Breast epithelium (tissue), 3 donors: ENCODE measurements at regions not wholly inside any gene's neighbourhood (a gene's known extent, or its start where the extent isn't known, plus 50 kb on each side); places are given as distances from the start of the nearest gene placed in this dataset.

Experiments
- POLR2A ChIP-seq: fragments of 450-650 bp; IDR thresholded peaks from one replicate; pipeline ENCODE4 v1.6.1; 2016; ENCODE audit warnings: antibody characterized with exemption, mild to moderate bottlenecking, moderate library complexity
- TF ChIP-seq, protein P1 (sequence below), 3 donors: fragments of 450-650 bp; IDR thresholded peaks; one replicate each; pipeline ENCODE4 v1.5.1; 2016 to 2017; ENCODE audit warnings: antibody characterized with exemption in 3 of 3, mild to moderate bottlenecking in 3 of 3, moderate library complexity in 3 of 3

DNA sequence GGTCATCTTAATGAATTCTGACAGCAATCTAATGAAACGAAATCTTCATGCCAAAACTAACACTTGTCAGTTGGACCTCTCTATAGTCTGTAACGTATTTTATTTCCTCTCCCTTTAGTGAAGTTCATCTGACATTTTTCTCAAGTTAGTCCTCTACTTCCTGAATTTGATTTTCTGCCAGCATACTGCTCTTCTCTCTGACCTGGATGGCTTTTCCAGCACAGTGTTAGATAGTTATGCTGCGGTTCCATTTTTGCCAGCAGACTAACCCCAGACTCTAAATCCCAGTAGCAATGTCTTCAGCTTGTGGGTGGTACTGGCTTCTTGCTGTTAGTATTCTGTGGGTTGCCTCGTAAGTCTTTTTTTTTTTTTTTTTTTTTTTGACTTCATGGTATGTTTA is 146.7 kb upstream of the VEGFC start:
- TF ChIP-seq, protein P1, sequence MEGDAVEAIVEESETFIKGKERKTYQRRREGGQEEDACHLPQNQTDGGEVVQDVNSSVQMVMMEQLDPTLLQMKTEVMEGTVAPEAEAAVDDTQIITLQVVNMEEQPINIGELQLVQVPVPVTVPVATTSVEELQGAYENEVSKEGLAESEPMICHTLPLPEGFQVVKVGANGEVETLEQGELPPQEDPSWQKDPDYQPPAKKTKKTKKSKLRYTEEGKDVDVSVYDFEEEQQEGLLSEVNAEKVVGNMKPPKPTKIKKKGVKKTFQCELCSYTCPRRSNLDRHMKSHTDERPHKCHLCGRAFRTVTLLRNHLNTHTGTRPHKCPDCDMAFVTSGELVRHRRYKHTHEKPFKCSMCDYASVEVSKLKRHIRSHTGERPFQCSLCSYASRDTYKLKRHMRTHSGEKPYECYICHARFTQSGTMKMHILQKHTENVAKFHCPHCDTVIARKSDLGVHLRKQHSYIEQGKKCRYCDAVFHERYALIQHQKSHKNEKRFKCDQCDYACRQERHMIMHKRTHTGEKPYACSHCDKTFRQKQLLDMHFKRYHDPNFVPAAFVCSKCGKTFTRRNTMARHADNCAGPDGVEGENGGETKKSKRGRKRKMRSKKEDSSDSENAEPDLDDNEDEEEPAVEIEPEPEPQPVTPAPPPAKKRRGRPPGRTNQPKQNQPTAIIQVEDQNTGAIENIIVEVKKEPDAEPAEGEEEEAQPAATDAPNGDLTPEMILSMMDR (IDR thresholded peaks at IDR 0.05) = no peak
- TF ChIP-seq POLR2A = no peak
